GM12878 (cell line): ENCODE measurements at regions not wholly inside any gene's neighbourhood (a gene's known extent, or its start where the extent isn't known, plus 50 kb on each side); places are given as distances from the start of the nearest gene placed in this dataset.

Experiments
- ATAC-seq: fragments of 200-7000 bp; cut with Tn5 transposase; 3 replicates; pipeline ENCODE4 v1.9.1; 2020; ENCODE audit warnings: mild to moderate bottlenecking, moderate library complexity
- BruUV-seq: library from RNA; stranded (reverse); fragments of 400-500 nt; replicated peaks from 2 replicates; lab custom pipeline; 2021; lab: Mats Ljungman, UMichigan
- CTCF ChIA-PET: fragments of 300-600 bp; sonication (Branson Sonifier 250); formaldehyde crosslinking; extraction: SDS; loops from one replicate; lab custom pipeline; 2021; ENCODE audit warnings: inconsistent platforms; lab: Yijun Ruan, JAX
- POLR2A ChIA-PET: fragments of 350-600 bp; formaldehyde crosslinking; extraction: SDS; loops from one replicate; lab custom pipeline; 2021; ENCODE audit warnings: inconsistent platforms; lab: Charles Lee
- RAD21 ChIA-PET: fragments of 300-600 bp; sonication (Branson Sonifier 250); formaldehyde crosslinking; loops from one replicate; lab custom pipeline; 2023; ENCODE audit warnings: antibody characterized with exemption; ENCODE audit not compliant: unreplicated experiment; lab: Charles Lee
- SMC1A ChIA-PET: fragments of 300-600 bp; sonication (Branson Sonifier 250); formaldehyde crosslinking; loops from one replicate; lab custom pipeline; 2023; ENCODE audit not compliant: unreplicated experiment, uncharacterized antibody; lab: Charles Lee
- DNase-seq: peaks from one replicate; pipeline ENCODE4 v3.0.0-alpha.2; 2011; ENCODE audit warnings: low read depth, low spot score
- FAIRE-seq: peaks from 3 replicates; lab custom pipeline; 2011; peaks lifted over from hg19 to GRCh38; lab: Jason Lieb, UNC
- H2AFZ ChIP-seq: 2 replicates; pipeline ENCODE4 v1.6.0; 2011; ENCODE audit warnings: low read depth, low read length, control low read depth; ENCODE audit not compliant: control insufficient read depth
- H3K27ac ChIP-seq: 2 replicates; pipeline ENCODE4 v1.5.1; 2011; ENCODE audit warnings: control low read depth; ENCODE audit not compliant: control insufficient read depth, insufficient read depth
- H3K27me3 ChIP-seq, 2 experiments: replicated peaks in 1 of 2; 2 replicates each; pipeline versions ENCODE4 v1.6.0 to v1.6.1; 2011; ENCODE audit warnings: low read length in 1 of 2; ENCODE audit not compliant: control insufficient read depth in 2 of 2, insufficient read depth in 2 of 2
- H3K36me3 ChIP-seq, 2 experiments: 2 replicates each; pipeline ENCODE4 v1.5.1; 2011; ENCODE audit warnings: low read length in 1 of 2; ENCODE audit not compliant: control insufficient read depth in 2 of 2, insufficient read depth in 2 of 2
- H3K4me1 ChIP-seq: 2 replicates; pipeline ENCODE4 v1.6.1; 2011; ENCODE audit warnings: mild to moderate bottlenecking, low read length, moderate library complexity, mixed read lengths; ENCODE audit not compliant: control insufficient read depth, insufficient read depth
- H3K4me2 ChIP-seq: 2 replicates; pipeline ENCODE4 v1.6.0; 2011; ENCODE audit warnings: control low read depth; ENCODE audit not compliant: control insufficient read depth, insufficient read depth
- H3K4me3 ChIP-seq: fragments of 200-600 bp; sonication (generic); 2 replicates; pipeline ENCODE4 v1.5.1; 2016
- H3K79me2 ChIP-seq: 2 replicates; pipeline ENCODE4 v1.6.0; 2011; ENCODE audit warnings: low read length; ENCODE audit not compliant: control insufficient read depth, insufficient read depth
- H3K9ac ChIP-seq: 2 replicates; pipeline ENCODE4 v1.8.0; 2011; ENCODE audit warnings: low read length, control low read depth, mixed read lengths; ENCODE audit not compliant: control insufficient read depth, insufficient read depth
- H3K9me3 ChIP-seq: replicated peaks from 3 replicates; pipeline ENCODE4 v1.5.1; 2011; ENCODE audit warnings: mild to moderate bottlenecking, low read length; ENCODE audit not compliant: control insufficient read depth, insufficient read depth
- H4K20me1 ChIP-seq: 2 replicates; pipeline ENCODE4 v1.6.0; 2011; ENCODE audit not compliant: control insufficient read depth, insufficient read depth
- BACH1 ChIP-seq: fragments of 450-650 bp; IDR thresholded peaks from 2 replicates; pipeline ENCODE4 v1.6.1; 2017; ENCODE audit warnings: mild to moderate bottlenecking, borderline replicate concordance
- RBBP5 ChIP-seq: fragments of 200-600 bp; sonication (generic); conservative IDR thresholded peaks from 2 replicates; pipeline ENCODE4 v1.6.1; 2016
- TBL1XR1 ChIP-seq: IDR thresholded peaks from 2 replicates; pipeline ENCODE4 v1.6.1; 2012; ENCODE audit warnings: low read depth, low read length, improper control_type of control experiment
- WGBS: methylation state at CpG from one replicate; pipeline ENCODE4 v1.1.6; 2016; ENCODE audit warnings: low lambda C conversion rate; ENCODE audit not compliant: insufficient replicate concordance, insufficient coverage; ENCODE audit errors: missing lambda C conversion rate; 5-methylcytosine and 5-hydroxymethylcytosine counted together
- in situ Hi-C: fragments of 300-500 bp; cut with MboI; formaldehyde crosslinking; loops from 9 replicates; pipeline ENCODE4 v1.14.3; 2018; ENCODE audit warnings: mixed read lengths
- intact Hi-C: fragments of 100-400 bp; cut with micrococcal nuclease; formaldehyde crosslinking; loops from one replicate; pipeline ENCODE4 v1.14.2; 2022; ENCODE audit not compliant: unreplicated experiment
- TF ChIP-seq, protein P1 (sequence below): fragments of 450-650 bp; IDR thresholded peaks from 2 replicates; pipeline ENCODE4 v1.6.1; 2017; ENCODE audit warnings: borderline replicate concordance
- TF ChIP-seq, protein P2 (sequence below), 3 experiments: IDR thresholded peaks in 2 of 3; conservative IDR thresholded peaks in 1 of 3; 2 replicates each; pipeline ENCODE4 v1.5.1; 2011; ENCODE audit warnings: low read depth in 3 of 3, low read length in 3 of 3, mild to moderate bottlenecking in 3 of 3, control low read depth in 2 of 3, moderate library complexity in 2 of 3, inconsistent platforms in 1 of 3, mixed read lengths in 1 of 3; ENCODE audit not compliant: control insufficient read depth in 2 of 3, insufficient read depth in 1 of 3; ENCODE audit errors: extremely low read depth in 1 of 3
- TF ChIP-seq, protein P3 (sequence below): fragments of 450-650 bp; IDR thresholded peaks from 2 replicates; pipeline ENCODE4 v1.6.1; 2016; ENCODE audit warnings: mild to moderate bottlenecking

DNA sequence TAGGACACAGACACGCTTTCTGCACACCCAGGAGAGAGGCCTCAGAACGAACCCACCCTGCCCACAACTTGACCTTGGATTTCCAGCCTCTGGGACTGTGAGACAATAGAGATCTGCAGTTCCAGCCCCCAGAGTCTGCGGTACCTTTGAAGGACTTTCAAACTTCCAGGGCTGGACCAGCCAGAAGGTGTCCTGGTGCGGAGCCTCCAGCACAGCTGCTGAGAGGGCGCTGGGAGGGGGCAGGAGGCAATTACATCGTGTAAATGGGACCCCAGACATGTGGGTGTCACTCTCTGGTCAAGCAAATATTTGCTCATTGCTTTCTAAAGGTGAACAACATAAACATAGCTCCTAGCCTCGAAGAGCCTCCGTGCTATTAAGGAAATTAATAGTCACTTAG, 58.7 kb upstream of the ACTRT2 start (continued):
- TF ChIP-seq, protein P1, sequence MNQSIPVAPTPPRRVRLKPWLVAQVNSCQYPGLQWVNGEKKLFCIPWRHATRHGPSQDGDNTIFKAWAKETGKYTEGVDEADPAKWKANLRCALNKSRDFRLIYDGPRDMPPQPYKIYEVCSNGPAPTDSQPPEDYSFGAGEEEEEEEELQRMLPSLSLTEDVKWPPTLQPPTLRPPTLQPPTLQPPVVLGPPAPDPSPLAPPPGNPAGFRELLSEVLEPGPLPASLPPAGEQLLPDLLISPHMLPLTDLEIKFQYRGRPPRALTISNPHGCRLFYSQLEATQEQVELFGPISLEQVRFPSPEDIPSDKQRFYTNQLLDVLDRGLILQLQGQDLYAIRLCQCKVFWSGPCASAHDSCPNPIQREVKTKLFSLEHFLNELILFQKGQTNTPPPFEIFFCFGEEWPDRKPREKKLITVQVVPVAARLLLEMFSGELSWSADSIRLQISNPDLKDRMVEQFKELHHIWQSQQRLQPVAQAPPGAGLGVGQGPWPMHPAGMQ, result no peak
- TF ChIP-seq, all 136 proteins: peak for 0

DNA sequence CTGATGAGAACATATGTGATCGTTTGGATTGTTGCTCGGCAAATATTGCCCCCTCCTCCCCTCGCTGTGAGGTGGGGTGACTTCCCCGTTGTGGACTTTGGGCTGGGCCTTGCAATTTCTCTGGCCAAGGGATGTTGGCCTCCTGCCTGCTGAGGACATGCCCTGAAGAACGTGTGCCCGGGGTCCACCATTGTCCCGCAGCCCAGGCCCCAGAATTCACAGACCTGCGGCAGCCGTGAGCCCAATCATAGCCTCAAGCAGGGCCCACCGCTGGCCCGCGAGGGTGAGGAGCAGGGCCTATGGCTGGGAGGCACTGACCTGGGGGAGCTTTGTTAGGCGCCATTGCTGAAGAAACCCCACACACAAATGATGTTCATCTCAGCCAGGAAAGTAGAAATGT, 58.3 kb upstream of the ACTRT2 start:
- H3K27me3 ChIP-seq, result no peaks in the 10 kb centered on the region
- ChIA-PET RAD21 (no interaction called here), POLR2A (no interaction called here), SMC1A (no interaction called here), CTCF (no interaction called here)
- WGBS, result 17% methylated on average over 11 of the region's 13 CpGs
- no peaks in the 10 kb centered on the region for H3K4me1 ChIP-seq
- no peaks in the 10 kb centered on the region for H3K79me2 ChIP-seq
- FAIRE-seq (no peak), ATAC-seq (no peak), DNase-seq (no peak)
- BruUV-seq, result no TSS peak
- H3K9ac ChIP-seq, result no peak overlapping the region
- H3K4me3 ChIP-seq, result no peak overlapping the region
- no peaks in the 10 kb centered on the region; the same call in 2 of the 3 replicates for H3K9me3 ChIP-seq
- H2AFZ ChIP-seq, result no peak overlapping the region
- no peaks in the 10 kb centered on the region for H3K36me3 ChIP-seq
- H3K27ac ChIP-seq, result no peak overlapping the region
- no peak for TF ChIP-seq BACH1
- TF ChIP-seq, protein P2, sequence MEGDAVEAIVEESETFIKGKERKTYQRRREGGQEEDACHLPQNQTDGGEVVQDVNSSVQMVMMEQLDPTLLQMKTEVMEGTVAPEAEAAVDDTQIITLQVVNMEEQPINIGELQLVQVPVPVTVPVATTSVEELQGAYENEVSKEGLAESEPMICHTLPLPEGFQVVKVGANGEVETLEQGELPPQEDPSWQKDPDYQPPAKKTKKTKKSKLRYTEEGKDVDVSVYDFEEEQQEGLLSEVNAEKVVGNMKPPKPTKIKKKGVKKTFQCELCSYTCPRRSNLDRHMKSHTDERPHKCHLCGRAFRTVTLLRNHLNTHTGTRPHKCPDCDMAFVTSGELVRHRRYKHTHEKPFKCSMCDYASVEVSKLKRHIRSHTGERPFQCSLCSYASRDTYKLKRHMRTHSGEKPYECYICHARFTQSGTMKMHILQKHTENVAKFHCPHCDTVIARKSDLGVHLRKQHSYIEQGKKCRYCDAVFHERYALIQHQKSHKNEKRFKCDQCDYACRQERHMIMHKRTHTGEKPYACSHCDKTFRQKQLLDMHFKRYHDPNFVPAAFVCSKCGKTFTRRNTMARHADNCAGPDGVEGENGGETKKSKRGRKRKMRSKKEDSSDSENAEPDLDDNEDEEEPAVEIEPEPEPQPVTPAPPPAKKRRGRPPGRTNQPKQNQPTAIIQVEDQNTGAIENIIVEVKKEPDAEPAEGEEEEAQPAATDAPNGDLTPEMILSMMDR (IDR thresholded peaks at IDR 0.05 in 2 of 3, conservative IDR thresholded peaks at IDR 0.05 in 1 of 3; ENCODE audit: control insufficient read depth in 2 of 3, extremely low read depth in 1 of 3, insufficient read depth in 1 of 3, low read depth in 3 of 3, low read length in 3 of 3), result no peak
- no peak for TF ChIP-seq RBBP5
- TF ChIP-seq, protein P3, sequence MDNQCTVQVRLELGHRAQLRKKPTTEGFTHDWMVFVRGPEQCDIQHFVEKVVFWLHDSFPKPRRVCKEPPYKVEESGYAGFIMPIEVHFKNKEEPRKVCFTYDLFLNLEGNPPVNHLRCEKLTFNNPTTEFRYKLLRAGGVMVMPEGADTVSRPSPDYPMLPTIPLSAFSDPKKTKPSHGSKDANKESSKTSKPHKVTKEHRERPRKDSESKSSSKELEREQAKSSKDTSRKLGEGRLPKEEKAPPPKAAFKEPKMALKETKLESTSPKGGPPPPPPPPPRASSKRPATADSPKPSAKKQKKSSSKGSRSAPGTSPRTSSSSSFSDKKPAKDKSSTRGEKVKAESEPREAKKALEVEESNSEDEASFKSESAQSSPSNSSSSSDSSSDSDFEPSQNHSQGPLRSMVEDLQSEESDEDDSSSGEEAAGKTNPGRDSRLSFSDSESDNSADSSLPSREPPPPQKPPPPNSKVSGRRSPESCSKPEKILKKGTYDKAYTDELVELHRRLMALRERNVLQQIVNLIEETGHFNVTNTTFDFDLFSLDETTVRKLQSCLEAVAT, result no peak
- TF ChIP-seq TBL1XR1, result no peak
- intact Hi-C loops (no loop called here), in situ Hi-C loops (no loop called here)
- H4K20me1 ChIP-seq, result no peaks in the 10 kb centered on the region
- H3K4me2 ChIP-seq, result no peak overlapping the region
